Natural killer cell (primary cell): ENCODE measurements at regions not wholly inside any gene's neighbourhood (a gene's known extent, or its start where the extent isn't known, plus 50 kb on each side); places are given as distances from the start of the nearest gene placed in this dataset.

ENCODE experiments used
- ATAC-seq, 3 donors: fragments of 150-1000 bp in 2 of 3; fragments of 200-7000 bp in 1 of 3; cut with Tn5 transposase; 1 replicate in 1 of 3; 2 replicates in 2 of 3; pipeline ENCODE4 v1.10.0; 2021; ENCODE audit warnings: mild to moderate bottlenecking in 2 of 3, moderate library complexity in 2 of 3
- DNase-seq, 2 donors: peaks; one replicate each; pipeline versions ENCODE4 v3.0.0 to v3.0.0-alpha.2; 2013 to 2021; ENCODE audit warnings: mixed read lengths in 1 of 2
- H3K27ac ChIP-seq: one replicate; pipeline ENCODE4 v1.5.1; 2013; ENCODE audit warnings: mild to moderate bottlenecking, low read length
- H3K27me3 ChIP-seq: one replicate; pipeline ENCODE4 v1.6.1; 2013; ENCODE audit warnings: low read length; ENCODE audit not compliant: control insufficient read depth, insufficient read depth
- H3K36me3 ChIP-seq: one replicate; pipeline ENCODE4 v1.6.1; 2013; ENCODE audit warnings: low read length; ENCODE audit not compliant: control insufficient read depth, insufficient read depth
- H3K4me1 ChIP-seq: one replicate; pipeline ENCODE4 v1.6.1; 2013; ENCODE audit warnings: low read length; ENCODE audit not compliant: control insufficient read depth, insufficient read depth
- H3K4me3 ChIP-seq: one replicate; pipeline ENCODE4 v1.5.1; 2013; ENCODE audit warnings: low read length
- H3K9me3 ChIP-seq: one replicate; pipeline ENCODE4 v1.6.1; 2013; ENCODE audit warnings: low read length; ENCODE audit not compliant: control insufficient read depth, insufficient read depth
- H3K27ac Mint-ChIP-seq, 2 donors: one replicate each; pipeline ENCODE4 v1.8.0; 2022; ENCODE audit warnings: mild to moderate bottlenecking in 2 of 2, mixed read lengths in 2 of 2, moderate library complexity in 1 of 2
- H3K27me3 Mint-ChIP-seq, 2 donors: one replicate each; pipeline ENCODE4 v1.8.0; 2022; ENCODE audit warnings: low read depth in 2 of 2, mixed read lengths in 2 of 2
- H3K36me3 Mint-ChIP-seq: one replicate; pipeline ENCODE4 v1.8.0; 2022; ENCODE audit warnings: mixed read lengths
- H3K4me1 Mint-ChIP-seq, 2 donors: one replicate each; pipeline ENCODE4 v1.8.0; 2022; ENCODE audit warnings: mixed read lengths in 2 of 2
- H3K4me3 Mint-ChIP-seq: one replicate; pipeline ENCODE4 v1.8.0; 2022; ENCODE audit warnings: mild to moderate bottlenecking, moderate library complexity, mixed read lengths
- H3K9me3 Mint-ChIP-seq, 2 donors: one replicate each; pipeline ENCODE4 v1.8.0; 2022; ENCODE audit warnings: mixed read lengths in 2 of 2
- CTCF ChIP-seq: fragments of 200-600 bp; IDR thresholded peaks from one replicate; pipeline ENCODE4 v1.8.0; 2022; ENCODE audit warnings: antibody characterized with exemption
- WGBS: methylation state at CpG from one replicate; pipeline ENCODE4 v1.1.7; 2013; ENCODE audit warnings: missing lambda C conversion rate; ENCODE audit not compliant: insufficient coverage; 5-methylcytosine and 5-hydroxymethylcytosine counted together
- intact Hi-C: fragments of 100-400 bp; cut with micrococcal nuclease; formaldehyde crosslinking; loops from one replicate; pipeline ENCODE4 v1.14.2; 2022

- intact Hi-C loops = no loop called here
- no peak for TF ChIP-seq CTCF
- H3K36me3 ChIP-seq = no peaks in the 10 kb centered on the region
- H3K4me3 ChIP-seq = no peak overlapping the region
- no peaks in the 10 kb centered on the region for H3K36me3 Mint-ChIP-seq
- peaks cover 25 to 28% of the 10 kb centered on the region in 2 donors for H3K4me1 Mint-ChIP-seq
- H3K9me3 ChIP-seq = no peaks in the 10 kb centered on the region
- 27% methylated on average over 2 of the region's 3 CpGs for WGBS
- H3K9me3 Mint-ChIP-seq = no peaks in the 10 kb centered on the region
- no peak overlapping the region for H3K27ac ChIP-seq
- peaks cover 19% of the 10 kb centered on the region for H3K4me1 ChIP-seq
- H3K27me3 ChIP-seq = no peaks in the 10 kb centered on the region
- no peak overlapping the region for H3K4me3 Mint-ChIP-seq
- H3K27me3 Mint-ChIP-seq = no peaks in the 10 kb centered on the region
- no peak for DNase-seq
- ATAC-seq = no peak
- H3K27ac Mint-ChIP-seq = no peak overlapping the region
Observed at GRCh38 chr3:177589041-177589650, 391.9 kb upstream of the TBL1XR1 start.

DNA sequence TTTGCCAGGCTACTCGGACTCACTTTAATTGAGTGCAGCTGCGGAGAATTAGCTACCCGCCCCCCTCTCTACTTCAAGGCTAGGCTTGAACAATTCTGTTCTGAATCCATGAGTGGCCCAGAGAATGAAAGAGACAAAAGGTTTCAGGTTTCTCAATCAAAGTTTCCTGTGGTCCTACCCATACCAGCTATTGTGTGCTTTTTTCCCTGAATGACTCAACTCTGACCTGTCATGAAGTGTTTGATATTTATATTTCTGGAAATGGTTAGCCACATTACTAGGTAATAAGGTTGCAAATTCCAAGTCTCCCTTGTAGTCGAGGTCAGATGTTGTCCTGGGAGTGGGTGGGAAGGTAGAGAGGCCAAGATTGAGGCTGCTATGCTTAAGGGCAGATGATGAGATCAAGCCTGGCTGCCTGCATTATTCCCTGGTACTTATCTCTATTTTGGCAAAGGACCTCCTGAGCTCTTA is 392.7 kb upstream of the TBL1XR1 start:
- Histone ChIP-seq H3K9me3 (no peaks in the 10 kb centered on the region), H3K4me1 (peaks cover 19% of the 10 kb centered on the region), H3K36me3 (no peaks in the 10 kb centered on the region), H3K27ac (no peak overlapping the region), H3K4me3 (no peak overlapping the region), H3K27me3 (no peaks in the 10 kb centered on the region)
- ATAC-seq (no peak), DNase-seq (no peak)
- Mint-ChIP-seq H3K4me3 (no peak overlapping the region), H3K27ac (no peak overlapping the region), H3K4me1 (peaks cover 25 to 29% of the 10 kb centered on the region in 2 donors), H3K27me3 (no peaks in the 10 kb centered on the region), H3K36me3 (no peaks in the 10 kb centered on the region), H3K9me3 (no peaks in the 10 kb centered on the region)
- WGBS = 88% methylated on average over 4 of the region's 4 CpGs
- intact Hi-C loops = loop anchor here (10.0 kb wide), 2 partner anchors 55 to 95 kb away; no protein-coding TSS in a partner anchor
- TF ChIP-seq CTCF = no peak

DNA sequence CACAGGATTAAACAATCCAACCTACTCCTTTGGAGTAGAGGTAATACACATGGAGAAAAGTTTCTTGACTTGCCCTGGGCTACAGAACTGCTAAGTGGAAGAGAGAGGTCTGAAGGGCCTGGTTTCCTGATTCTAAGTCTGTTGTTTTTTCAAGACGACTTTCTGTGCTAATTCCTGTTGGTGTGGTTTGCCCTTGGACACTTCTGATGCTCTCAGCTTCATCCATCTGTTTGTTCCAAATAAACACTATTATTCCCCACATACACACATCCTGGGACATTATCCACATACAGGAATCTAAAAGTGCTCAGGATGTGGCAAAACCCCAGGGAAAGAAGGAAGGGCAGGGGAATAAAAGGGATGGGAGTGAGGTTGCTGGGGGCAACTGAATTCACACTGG is 393.5 kb upstream of the TBL1XR1 start:
- H3K36me3 Mint-ChIP-seq = no peaks in the 10 kb centered on the region
- peaks cover 30 to 32% of the 10 kb centered on the region in 2 donors for H3K4me1 Mint-ChIP-seq
- H3K4me3 ChIP-seq = no peak overlapping the region
- H3K27ac ChIP-seq = peak overlapping the region; percentile 22
- peaks cover 19% of the 10 kb centered on the region for H3K4me1 ChIP-seq
- intact Hi-C loops = loop anchor here (10.0 kb wide), 2 partner anchors 56 to 94 kb away; no protein-coding TSS in a partner anchor
- no peaks in the 10 kb centered on the region for H3K27me3 Mint-ChIP-seq
- H3K27ac Mint-ChIP-seq = peak overlapping the region in 1 of 2 donors; percentile 64
- DNase-seq = no peak
- WGBS = 7% methylated on average over 1 of the region's 1 CpG
- no peak for TF ChIP-seq CTCF
- H3K4me3 Mint-ChIP-seq = peak overlapping the region; percentile 68
- H3K36me3 ChIP-seq = no peaks in the 10 kb centered on the region
- peak in 1 of 3 donors; percentile 32 for ATAC-seq
- H3K9me3 Mint-ChIP-seq = no peaks in the 10 kb centered on the region
- H3K9me3 ChIP-seq = no peaks in the 10 kb centered on the region
- no peaks in the 10 kb centered on the region for H3K27me3 ChIP-seq

- H3K27me3 ChIP-seq = no peaks in the 10 kb centered on the region
- H3K36me3 ChIP-seq = no peaks in the 10 kb centered on the region
- Mint-ChIP-seq H3K27ac (peak overlapping the region in 1 of 2 donors; percentile 64), H3K4me3 (peak overlapping the region; percentile 28), H3K9me3 (no peaks in the 10 kb centered on the region), H3K27me3 (no peaks in the 10 kb centered on the region), H3K4me1 (peaks cover 35% of the 10 kb centered on the region in 2 donors), H3K36me3 (no peaks in the 10 kb centered on the region)
- TF ChIP-seq CTCF = no peak
- H3K9me3 ChIP-seq = no peaks in the 10 kb centered on the region
- WGBS = 16% methylated on average over 4 of the region's 4 CpGs
- peaks cover 22% of the 10 kb centered on the region for H3K4me1 ChIP-seq
- H3K27ac ChIP-seq = peak overlapping the region; percentile 22
- peak; percentile 41 to 67 (median 59) for ATAC-seq
- no peak overlapping the region for H3K4me3 ChIP-seq
- peak; percentile 16 to 19 for DNase-seq
- intact Hi-C loops = loop anchor here (10.0 kb wide), 2 partner anchors 57 to 93 kb away; no protein-coding TSS in a partner anchor
Observed at GRCh38 chr3:177591379-177591778, 394.1 kb upstream of the TBL1XR1 start.
